ENCODE measurements at regions not wholly inside any gene's neighbourhood (a gene's known extent, or its start where the extent isn't known, plus 50 kb on each side); places are given as distances from the start of the nearest gene placed in this dataset.

DNA sequence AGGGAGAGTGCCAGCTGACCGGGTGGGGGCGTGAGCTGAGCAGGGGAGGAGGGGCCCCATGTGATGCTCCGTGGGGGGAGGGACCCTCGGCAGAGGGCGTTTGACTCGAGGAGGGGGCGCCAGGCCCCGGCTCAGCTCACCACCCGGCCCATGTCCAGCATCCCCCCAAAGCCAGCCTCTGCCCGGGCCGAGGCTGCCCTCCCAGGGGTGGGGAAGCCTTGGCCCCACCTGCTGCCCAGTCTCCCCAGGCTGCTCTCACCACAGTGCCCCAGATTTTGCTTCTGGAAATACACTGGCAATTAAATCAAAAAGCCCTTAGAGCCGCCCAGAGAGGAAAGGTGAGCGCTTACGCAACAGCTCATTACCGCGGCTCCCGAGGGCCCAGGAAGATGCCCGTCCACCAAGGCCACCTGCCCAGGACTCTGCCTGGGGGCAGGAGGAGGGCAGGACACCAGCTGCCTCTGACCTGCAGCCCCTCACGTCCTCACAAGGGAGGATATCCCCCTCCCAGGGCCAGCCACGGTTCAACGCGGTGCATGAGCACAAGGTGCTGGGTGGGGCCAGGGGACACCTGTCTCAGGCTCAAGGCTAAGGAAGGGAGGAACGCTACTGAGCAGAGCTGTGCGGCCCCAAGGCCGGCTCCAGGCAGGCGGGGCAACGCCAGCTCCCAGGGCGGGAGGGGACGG is 70.0 kb upstream of the INPP5A start:
- Histone ChIP-seq H4K20me1 (ENCODE audit: low read length) (no peaks in the 10 kb centered on the region), H3K79me2 (ENCODE audit: low read length) (no peaks in the 10 kb centered on the region), H3K27me3 (ENCODE audit: low read length) (no peaks in the 10 kb centered on the region), H3K9me3 (ENCODE audit: low read length) (no peaks in the 10 kb centered on the region), H3K9me2 (replicated peaks; ENCODE audit: low read length) (no peaks in the 10 kb centered on the region), H3K4me1 (ENCODE audit: insufficient read depth, low read length) (no peaks in the 10 kb centered on the region), H3K36me3 (ENCODE audit: low read depth, low read length) (no peaks in the 10 kb centered on the region), H3K4me2 (ENCODE audit: low read length) (no peak overlapping the region), H3F3A (ENCODE audit: low read length, unreplicated experiment) (no peaks in the 10 kb centered on the region), H3K9ac (ENCODE audit: low read length) (no peak overlapping the region), H2AFZ (ENCODE audit: low read length) (no peak overlapping the region), H3K4me3 (ENCODE audit: low read length) (no peak overlapping the region), H3K27ac (ENCODE audit: low read length) (no peak overlapping the region)
- TF ChIP-seq, protein P1, sequence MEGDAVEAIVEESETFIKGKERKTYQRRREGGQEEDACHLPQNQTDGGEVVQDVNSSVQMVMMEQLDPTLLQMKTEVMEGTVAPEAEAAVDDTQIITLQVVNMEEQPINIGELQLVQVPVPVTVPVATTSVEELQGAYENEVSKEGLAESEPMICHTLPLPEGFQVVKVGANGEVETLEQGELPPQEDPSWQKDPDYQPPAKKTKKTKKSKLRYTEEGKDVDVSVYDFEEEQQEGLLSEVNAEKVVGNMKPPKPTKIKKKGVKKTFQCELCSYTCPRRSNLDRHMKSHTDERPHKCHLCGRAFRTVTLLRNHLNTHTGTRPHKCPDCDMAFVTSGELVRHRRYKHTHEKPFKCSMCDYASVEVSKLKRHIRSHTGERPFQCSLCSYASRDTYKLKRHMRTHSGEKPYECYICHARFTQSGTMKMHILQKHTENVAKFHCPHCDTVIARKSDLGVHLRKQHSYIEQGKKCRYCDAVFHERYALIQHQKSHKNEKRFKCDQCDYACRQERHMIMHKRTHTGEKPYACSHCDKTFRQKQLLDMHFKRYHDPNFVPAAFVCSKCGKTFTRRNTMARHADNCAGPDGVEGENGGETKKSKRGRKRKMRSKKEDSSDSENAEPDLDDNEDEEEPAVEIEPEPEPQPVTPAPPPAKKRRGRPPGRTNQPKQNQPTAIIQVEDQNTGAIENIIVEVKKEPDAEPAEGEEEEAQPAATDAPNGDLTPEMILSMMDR (conservative IDR thresholded peaks at IDR 0.05; ENCODE audit: low read depth, low read length): no peak
- TF ChIP-seq EZH2phosphoT487 (IDR thresholded peaks at IDR 0.05; ENCODE audit: borderline replicate concordance, low read length) (no peak), EZH2 (IDR thresholded peaks at IDR 0.05; ENCODE audit: low read length, unreplicated experiment) (no peak)
- BruUV-seq (replicated peaks): no TSS peak
- POLR2A ChIA-PET (ENCODE audit: unreplicated experiment): no interaction called here
- CTCF ChIA-PET: no interaction called here
- no peak for ATAC-seq
- intact Hi-C loops (cut with micrococcal nuclease): no loop called here
- no peak for DNase-seq

DNA sequence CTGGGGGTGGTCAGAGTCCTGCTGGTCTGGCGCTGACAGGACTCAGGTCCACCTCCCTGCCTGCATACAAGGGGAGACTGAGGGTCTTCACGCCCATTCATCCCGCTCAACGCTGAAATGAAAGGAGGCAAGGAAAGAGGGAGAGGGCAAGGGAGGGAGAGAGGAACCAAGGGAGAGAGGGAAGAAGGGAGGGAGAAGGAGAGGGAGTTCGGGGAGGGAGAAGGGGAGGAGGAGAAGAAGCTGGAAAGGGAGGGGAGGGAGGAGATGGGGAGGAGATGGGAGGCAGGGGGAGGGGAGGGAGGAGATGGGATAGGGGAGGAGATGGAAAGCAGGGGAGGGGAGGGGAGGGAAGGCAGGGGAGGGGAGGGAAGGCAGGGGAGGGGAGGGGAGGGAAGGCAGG is 69.4 kb upstream of the INPP5A start:
- Histone ChIP-seq H3K9ac (ENCODE audit: low read length) (no peak overlapping the region), H3K4me2 (ENCODE audit: low read length) (no peak overlapping the region), H4K20me1 (ENCODE audit: low read length) (no peaks in the 10 kb centered on the region), H3K9me3 (ENCODE audit: low read length) (no peaks in the 10 kb centered on the region), H3K9me2 (replicated peaks; ENCODE audit: low read length) (no peaks in the 10 kb centered on the region), H3K4me1 (ENCODE audit: insufficient read depth, low read length) (no peaks in the 10 kb centered on the region), H3K27me3 (ENCODE audit: low read length) (no peaks in the 10 kb centered on the region), H2AFZ (ENCODE audit: low read length) (no peak overlapping the region), H3F3A (ENCODE audit: low read length, unreplicated experiment) (no peaks in the 10 kb centered on the region), H3K4me3 (ENCODE audit: low read length) (no peak overlapping the region), H3K79me2 (ENCODE audit: low read length) (no peaks in the 10 kb centered on the region), H3K27ac (ENCODE audit: low read length) (no peak overlapping the region), H3K36me3 (ENCODE audit: low read depth, low read length) (no peaks in the 10 kb centered on the region)
- DNase-seq: no peak
- BruUV-seq (replicated peaks): no TSS peak
- intact Hi-C loops (cut with micrococcal nuclease): no loop called here
- no peak for ATAC-seq
- CTCF ChIA-PET: no interaction called here
- POLR2A ChIA-PET (ENCODE audit: unreplicated experiment): no interaction called here
- TF ChIP-seq EZH2 (IDR thresholded peaks at IDR 0.05; ENCODE audit: low read length, unreplicated experiment): no peak
- no peak for TF ChIP-seq EZH2phosphoT487 (IDR thresholded peaks at IDR 0.05; ENCODE audit: borderline replicate concordance, low read length)
- TF ChIP-seq, protein P1 (conservative IDR thresholded peaks at IDR 0.05; ENCODE audit: low read depth, low read length): no peak

DNA sequence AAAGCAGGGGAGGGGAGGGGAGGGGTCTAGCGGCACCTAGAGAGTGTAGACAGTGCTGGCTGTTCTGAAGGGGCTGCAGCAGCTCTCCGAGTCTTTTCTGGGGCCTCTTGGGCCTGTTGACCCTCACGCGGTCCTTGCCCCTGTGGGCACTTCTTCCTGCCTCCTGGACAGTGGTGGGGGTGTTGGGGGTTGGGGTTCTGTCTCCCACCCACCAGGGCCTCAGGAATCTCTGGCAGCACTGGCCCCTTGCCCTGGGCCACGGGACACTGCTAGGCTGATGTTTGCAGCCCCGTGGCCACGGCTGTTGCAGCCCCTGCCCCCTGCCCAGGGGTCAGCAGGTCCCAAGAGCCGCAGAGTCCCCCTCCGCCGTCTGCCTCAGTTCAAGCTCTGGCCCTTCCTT is 68.9 kb upstream of the INPP5A start:
- no peaks in the 10 kb centered on the region for H3K9me2 ChIP-seq (replicated peaks; ENCODE audit: low read length)
- DNase-seq: no peak
- no peak overlapping the region for H2AFZ ChIP-seq (ENCODE audit: low read length)
- no peak overlapping the region for H3K4me3 ChIP-seq (ENCODE audit: low read length)
- no peak for ATAC-seq
- H3F3A ChIP-seq (ENCODE audit: low read length, unreplicated experiment): no peaks in the 10 kb centered on the region
- H3K27ac ChIP-seq (ENCODE audit: low read length): no peak overlapping the region
- H3K4me1 ChIP-seq (ENCODE audit: insufficient read depth, low read length): no peaks in the 10 kb centered on the region
- intact Hi-C loops (cut with micrococcal nuclease): no loop called here
- TF ChIP-seq, protein P1 (conservative IDR thresholded peaks at IDR 0.05; ENCODE audit: low read depth, low read length): no peak
- no peak for TF ChIP-seq EZH2 (IDR thresholded peaks at IDR 0.05; ENCODE audit: low read length, unreplicated experiment)
- TF ChIP-seq EZH2phosphoT487 (IDR thresholded peaks at IDR 0.05; ENCODE audit: borderline replicate concordance, low read length): no peak
- no TSS peak for BruUV-seq (replicated peaks)
- no peak overlapping the region for H3K4me2 ChIP-seq (ENCODE audit: low read length)
- H3K27me3 ChIP-seq (ENCODE audit: low read length): no peaks in the 10 kb centered on the region
- H3K9ac ChIP-seq (ENCODE audit: low read length): no peak overlapping the region
- H4K20me1 ChIP-seq (ENCODE audit: low read length): no peaks in the 10 kb centered on the region
- H3K36me3 ChIP-seq (ENCODE audit: low read depth, low read length): no peaks in the 10 kb centered on the region
- ChIA-PET POLR2A (ENCODE audit: unreplicated experiment) (no interaction called here), CTCF (no interaction called here)
- no peaks in the 10 kb centered on the region for H3K79me2 ChIP-seq (ENCODE audit: low read length)
- no peaks in the 10 kb centered on the region for H3K9me3 ChIP-seq (ENCODE audit: low read length)
